IPS DF 6.9 (cell line): ENCODE measurements at regions not wholly inside any gene's neighbourhood (a gene's known extent, or its start where the extent isn't known, plus 50 kb on each side); places are given as distances from the start of the nearest gene placed in this dataset.
"Not testable (repeated sequence)": the region's sequence is repeated elsewhere in the genome, so short reads cannot be mapped to it uniquely, and the experiment has no call there.

Source experiments
- DNase-seq: peaks from one replicate; pipeline ENCODE4 v3.0.0-alpha.2; 2013; ENCODE audit warnings: low read depth, low spot score
- H3K27ac ChIP-seq: one replicate; pipeline ENCODE4 v1.5.1; 2013; ENCODE audit warnings: low read length, control low read depth
- H3K27me3 ChIP-seq: 2 replicates; pipeline ENCODE4 v1.6.1; 2013; ENCODE audit warnings: mild to moderate bottlenecking, low read length; ENCODE audit not compliant: control insufficient read depth, insufficient read depth
- H3K36me3 ChIP-seq: 2 replicates; pipeline ENCODE4 v1.6.1; 2013; ENCODE audit warnings: low read length; ENCODE audit not compliant: control insufficient read depth, insufficient read depth
- H3K4me1 ChIP-seq: 2 replicates; pipeline ENCODE4 v1.6.1; 2013; ENCODE audit warnings: low read length; ENCODE audit not compliant: control insufficient read depth, insufficient read depth
- H3K4me3 ChIP-seq: 2 replicates; pipeline ENCODE4 v1.5.1; 2013; ENCODE audit warnings: mild to moderate bottlenecking, low read length
- H3K9me3 ChIP-seq: 2 replicates; pipeline ENCODE4 v1.6.1; 2013; ENCODE audit warnings: low read length, inconsistent platforms; ENCODE audit not compliant: control insufficient read depth, insufficient read depth
- WGBS: extraction: QIAGEN DNeasy Blood & Tissue Kit; methylation state at CpG from one replicate; pipeline ENCODE4 v1.1.7; 2013; ENCODE audit warnings: mixed read lengths, missing lambda C conversion rate; ENCODE audit not compliant: insufficient read length, insufficient coverage; 5-methylcytosine and 5-hydroxymethylcytosine counted together

DNA sequence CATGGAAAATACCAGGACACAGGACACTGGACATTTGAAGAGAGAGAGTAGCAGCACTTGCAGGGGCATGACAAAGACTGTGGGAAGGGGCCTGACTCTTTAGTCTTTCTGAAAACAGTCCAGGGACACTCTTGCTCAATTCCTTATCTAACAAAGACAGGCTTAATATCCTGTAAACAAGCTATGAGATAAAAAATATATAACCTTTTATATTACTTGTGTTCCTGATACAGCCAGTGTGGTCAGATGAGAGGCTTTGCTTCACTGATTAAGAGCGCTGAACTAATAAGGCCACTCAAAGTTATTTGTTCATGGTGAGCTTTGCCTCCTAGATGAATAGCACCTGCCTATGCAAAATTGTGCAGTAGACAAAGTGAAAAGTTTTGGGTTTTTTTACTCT is 518.7 kb downstream of the LRRC70 start:
- no peaks in the 10 kb centered on the region for H3K4me1 ChIP-seq
- H3K27ac ChIP-seq = no peak overlapping the region
- no peaks in the 10 kb centered on the region for H3K9me3 ChIP-seq
- no peak overlapping the region for H3K4me3 ChIP-seq
- no peak for DNase-seq
- no peaks in the 10 kb centered on the region for H3K36me3 ChIP-seq
- no peaks in the 10 kb centered on the region for H3K27me3 ChIP-seq
- WGBS = no CpG with 5 or more reads among the region's 1 CpG

DNA sequence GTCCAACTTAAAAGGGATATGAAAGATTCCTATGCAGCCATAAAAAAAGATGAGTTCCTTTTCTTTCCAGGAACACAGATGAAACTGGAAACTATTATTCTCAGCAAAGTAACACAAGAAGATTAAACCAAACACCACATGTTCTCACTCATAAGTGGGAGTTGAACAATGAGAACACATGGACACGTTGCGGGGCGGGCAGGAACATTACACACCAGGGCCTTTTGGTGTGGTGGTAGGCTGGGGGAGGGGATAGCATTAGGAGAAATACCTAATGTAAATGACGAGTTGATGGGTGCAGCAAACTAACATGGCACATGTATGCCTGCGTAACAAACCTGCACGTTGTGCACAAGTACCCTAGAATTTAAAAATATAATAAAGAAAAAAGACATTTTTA is 516.1 kb downstream of the LRRC70 start:
- Histone ChIP-seq H3K27me3 (no peaks in the 10 kb centered on the region), H3K36me3 (no peaks in the 10 kb centered on the region), H3K4me3 (no peak overlapping the region), H3K4me1 (no peaks in the 10 kb centered on the region), H3K27ac (no peak overlapping the region), H3K9me3 (no peaks in the 10 kb centered on the region)
- DNase-seq = no peak
- no CpG with 5 or more reads among the region's 6 CpGs for WGBS

DNA sequence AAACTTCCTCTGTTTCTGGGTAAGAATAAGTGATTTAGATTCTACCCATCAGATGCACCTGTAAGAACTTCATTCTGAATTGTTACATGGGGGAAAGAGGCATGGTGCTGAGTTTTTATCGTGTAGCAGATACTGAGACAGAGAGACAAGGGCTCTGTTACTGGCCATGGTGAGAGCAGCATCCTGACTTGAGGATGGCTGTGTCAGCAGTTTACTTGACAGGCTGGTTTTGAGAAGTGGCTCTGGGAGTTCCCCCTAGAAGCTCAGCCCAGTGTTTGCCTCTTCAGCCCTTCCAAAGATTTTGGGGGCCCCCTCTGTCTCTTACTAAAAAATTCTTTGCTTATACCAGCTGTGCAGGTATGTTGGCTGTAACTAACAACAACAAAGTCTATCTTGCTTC is 510.5 kb downstream of the LRRC70 start:
- Histone ChIP-seq H3K27me3 (no peaks in the 10 kb centered on the region), H3K4me3 (no peak overlapping the region), H3K9me3 (no peaks in the 10 kb centered on the region), H3K36me3 (no peaks in the 10 kb centered on the region), H3K27ac (no peak overlapping the region), H3K4me1 (no peaks in the 10 kb centered on the region)
- DNase-seq = no peak
- no CpG with 5 or more reads among the region's 1 CpG for WGBS

DNA sequence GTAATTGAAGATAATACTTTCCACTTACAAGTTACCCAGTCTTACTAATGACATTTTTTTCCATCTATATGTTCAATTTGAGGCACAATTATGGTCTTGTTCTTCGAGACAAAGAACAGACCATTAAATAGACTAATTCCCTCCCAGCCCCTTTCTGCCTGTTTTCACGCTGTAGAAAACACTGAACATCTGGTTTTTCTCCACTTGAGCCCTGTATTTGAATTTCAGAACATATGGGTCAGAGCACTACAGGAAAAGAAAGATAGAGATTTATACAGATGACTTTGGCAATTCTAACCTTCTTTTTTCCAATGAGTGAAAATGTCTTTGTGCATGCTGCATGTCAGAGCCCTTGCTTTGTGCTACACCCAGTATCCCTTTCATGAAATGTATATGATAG is 506.9 kb downstream of the LRRC70 start:
- DNase-seq = no peak
- Histone ChIP-seq H3K27ac (no peak overlapping the region), H3K27me3 (no peaks in the 10 kb centered on the region), H3K4me1 (no peaks in the 10 kb centered on the region), H3K36me3 (no peaks in the 10 kb centered on the region), H3K4me3 (no peak overlapping the region), H3K9me3 (no peaks in the 10 kb centered on the region)
- no CpG with 5 or more reads among the region's 2 CpGs for WGBS

DNA sequence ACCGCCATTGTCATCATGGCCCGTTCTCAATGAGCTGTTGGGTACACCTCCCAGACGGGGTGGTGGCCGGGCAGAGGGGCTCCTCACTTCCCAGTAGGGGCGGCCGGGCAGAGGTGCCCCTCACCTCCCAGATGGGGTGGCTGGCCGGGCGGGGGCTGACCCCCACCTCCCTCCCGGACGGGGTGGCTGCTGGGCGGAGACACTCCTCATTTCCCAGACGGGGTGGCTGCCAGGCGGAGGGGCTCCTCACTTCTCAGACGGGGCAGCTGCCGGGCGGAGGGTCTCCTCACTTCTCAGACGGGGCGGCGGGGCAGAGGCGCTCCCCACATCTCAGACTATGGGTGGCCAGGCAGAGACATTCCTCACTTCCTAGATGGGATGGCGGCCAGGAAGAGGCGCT is 505.1 kb downstream of the LRRC70 start:
- H3K4me1 ChIP-seq, H3K9me3 ChIP-seq, H3K36me3 ChIP-seq, H3K27ac ChIP-seq, DNase-seq, H3K4me3 ChIP-seq, H3K27me3 ChIP-seq: not testable (repeated sequence)
- WGBS = no CpG with 5 or more reads among the region's 22 CpGs

- Histone ChIP-seq H3K36me3 (no peaks in the 10 kb centered on the region), H3K4me1 (no peaks in the 10 kb centered on the region), H3K9me3 (no peaks in the 10 kb centered on the region), H3K27me3 (no peaks in the 10 kb centered on the region), H3K27ac (no peak overlapping the region), H3K4me3 (no peak overlapping the region)
- no peak for DNase-seq
Observed at GRCh38 chr5:63081402-63081801, 502.8 kb downstream of the LRRC70 start.

GRCh38 chr5:63070001-63070400 is 491.4 kb downstream of the LRRC70 start:
- Histone ChIP-seq H3K4me1 (no peaks in the 10 kb centered on the region), H3K36me3 (no peaks in the 10 kb centered on the region), H3K4me3 (no peak overlapping the region), H3K27me3 (no peaks in the 10 kb centered on the region), H3K9me3 (no peaks in the 10 kb centered on the region), H3K27ac (no peak overlapping the region)
- no CpG with 5 or more reads among the region's 3 CpGs for WGBS
- DNase-seq = no peak

DNA sequence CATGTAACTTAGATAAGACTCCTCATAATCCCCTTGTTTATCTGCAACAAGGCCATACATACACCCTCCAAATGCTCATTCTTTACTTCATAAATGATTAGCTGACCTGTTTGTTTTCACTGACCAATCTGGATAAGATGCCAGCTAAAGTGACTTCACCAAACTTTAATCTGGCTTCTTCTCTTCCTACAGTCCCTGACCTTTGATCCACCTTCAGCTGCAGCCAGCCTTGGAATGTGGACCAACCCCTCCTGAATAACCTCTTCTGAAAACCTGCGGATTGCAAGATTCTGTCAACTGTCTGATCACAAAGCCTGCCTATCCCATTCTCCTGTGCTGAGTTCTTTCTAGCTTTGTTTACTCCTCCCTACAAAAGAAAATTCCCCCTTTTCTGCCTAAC is 476.8 kb downstream of the LRRC70 start:
- Histone ChIP-seq H3K27ac (no peak overlapping the region), H3K9me3 (no peaks in the 10 kb centered on the region), H3K4me1 (no peaks in the 10 kb centered on the region), H3K27me3 (no peaks in the 10 kb centered on the region), H3K4me3 (no peak overlapping the region), H3K36me3 (no peaks in the 10 kb centered on the region)
- DNase-seq = no peak
- no CpG with 5 or more reads among the region's 1 CpG for WGBS

- no peaks in the 10 kb centered on the region for H3K27me3 ChIP-seq
- no peaks in the 10 kb centered on the region for H3K36me3 ChIP-seq
- no peak overlapping the region for H3K4me3 ChIP-seq
- DNase-seq = no peak
- no peaks in the 10 kb centered on the region for H3K4me1 ChIP-seq
- no CpG with 5 or more reads among the region's 6 CpGs for WGBS
- H3K27ac ChIP-seq = no peak overlapping the region
- H3K9me3 ChIP-seq = no peaks in the 10 kb centered on the region
Observed at GRCh38 chr5:63053019-63053638, 474.5 kb downstream of the LRRC70 start.

- Histone ChIP-seq H3K27me3 (no peaks in the 10 kb centered on the region), H3K4me1 (no peaks in the 10 kb centered on the region), H3K36me3 (no peaks in the 10 kb centered on the region), H3K4me3 (no peak overlapping the region), H3K9me3 (no peaks in the 10 kb centered on the region), H3K27ac (no peak overlapping the region)
- no peak for DNase-seq
- no CpG with 5 or more reads among the region's 2 CpGs for WGBS
Observed at GRCh38 chr5:63050916-63051315, 472.3 kb downstream of the LRRC70 start.

DNA sequence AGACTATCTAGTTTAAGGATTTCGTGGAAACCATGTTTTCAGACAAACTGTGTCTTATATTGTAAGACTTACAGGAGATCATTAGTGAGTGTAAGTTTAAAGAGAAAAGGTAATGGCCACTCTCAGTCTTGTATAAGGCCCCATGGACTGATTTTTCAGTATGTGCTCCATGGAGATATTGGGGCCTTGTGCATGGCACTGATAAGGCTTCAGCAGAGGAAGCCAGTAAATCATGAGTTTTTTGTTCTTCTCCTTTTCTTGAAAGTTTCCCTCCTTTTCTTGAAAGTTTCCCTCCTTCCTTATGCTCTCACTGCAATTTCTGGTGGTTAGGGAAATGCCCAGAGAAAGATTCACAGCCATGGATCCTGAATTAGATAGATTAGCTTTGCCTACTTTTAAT is 471.3 kb downstream of the LRRC70 start:
- WGBS = no CpG with 5 or more reads among the region's 1 CpG
- no peak overlapping the region for H3K4me3 ChIP-seq
- no peaks in the 10 kb centered on the region for H3K9me3 ChIP-seq
- no peaks in the 10 kb centered on the region for H3K4me1 ChIP-seq
- DNase-seq = no peak
- no peaks in the 10 kb centered on the region for H3K36me3 ChIP-seq
- no peaks in the 10 kb centered on the region for H3K27me3 ChIP-seq
- no peak overlapping the region for H3K27ac ChIP-seq
